Mesendoderm (in vitro differentiated cells): ENCODE measurements at regions not wholly inside any gene's neighbourhood (a gene's known extent, or its start where the extent isn't known, plus 50 kb on each side); places are given as distances from the start of the nearest gene placed in this dataset.

ENCODE experiments used
- DNase-seq: peaks from one replicate; pipeline ENCODE4 v3.0.0; 2013
- H2AK5ac ChIP-seq: 2 replicates; pipeline ENCODE4 v1.6.1; 2013; ENCODE audit warnings: low read length, inconsistent platforms
- H2BK120ac ChIP-seq: 2 replicates; pipeline ENCODE4 v1.6.1; 2013; ENCODE audit warnings: low read depth, mild to moderate bottlenecking, low read length, moderate library complexity, mixed read lengths
- H2BK15ac ChIP-seq: replicated peaks from 2 replicates; pipeline ENCODE4 v1.6.1; 2013; ENCODE audit warnings: low read depth, mild to moderate bottlenecking, moderate library complexity
- H2BK5ac ChIP-seq: 2 replicates; pipeline ENCODE4 v1.6.1; 2013; ENCODE audit warnings: low read length, inconsistent platforms
- H3K18ac ChIP-seq: 2 replicates; pipeline ENCODE4 v1.6.1; 2013; ENCODE audit warnings: mild to moderate bottlenecking, low read length, mixed read lengths
- H3K23ac ChIP-seq: one replicate; pipeline ENCODE4 v1.6.1; 2013; ENCODE audit warnings: low read length
- H3K27ac ChIP-seq: 2 replicates; pipeline ENCODE4 v1.5.1; 2013; ENCODE audit warnings: low read depth, mild to moderate bottlenecking, inconsistent platforms, low read length, moderate library complexity
- H3K27me3 ChIP-seq: 2 replicates; pipeline ENCODE4 v1.6.1; 2013; ENCODE audit warnings: low read length, control low read depth, mild to moderate bottlenecking, inconsistent platforms; ENCODE audit not compliant: insufficient read depth, poor library complexity
- H3K36me3 ChIP-seq: 2 replicates; pipeline ENCODE4 v1.6.1; 2013; ENCODE audit warnings: low read length, inconsistent platforms; ENCODE audit not compliant: control insufficient read depth, insufficient read depth
- H3K4ac ChIP-seq: one replicate; pipeline ENCODE4 v1.6.1; 2013; ENCODE audit warnings: low read depth, mild to moderate bottlenecking, low read length, moderate library complexity
- H3K4me1 ChIP-seq: 2 replicates; pipeline ENCODE4 v1.6.1; 2013; ENCODE audit warnings: low read depth, low read length, inconsistent platforms; ENCODE audit not compliant: control insufficient read depth
- H3K4me2 ChIP-seq: 2 replicates; pipeline ENCODE4 v1.6.1; 2013; ENCODE audit warnings: low read length
- H3K4me3 ChIP-seq: 2 replicates; pipeline ENCODE4 v1.5.1; 2013; ENCODE audit warnings: mild to moderate bottlenecking, low read length
- H3K56ac ChIP-seq: one replicate; pipeline ENCODE4 v1.6.1; 2013; ENCODE audit warnings: low read length
- H3K79me1 ChIP-seq: 2 replicates; pipeline ENCODE4 v1.6.1; 2013; ENCODE audit warnings: low read length, inconsistent platforms
- H3K79me2 ChIP-seq: 2 replicates; pipeline ENCODE4 v1.6.1; 2013; ENCODE audit warnings: mild to moderate bottlenecking, low read length; ENCODE audit not compliant: control insufficient read depth, insufficient read depth
- H3K9ac ChIP-seq: 2 replicates; pipeline ENCODE4 v1.6.1; 2013; ENCODE audit warnings: low read length, inconsistent platforms
- H4K5ac ChIP-seq: one replicate; pipeline ENCODE4 v1.6.1; 2013; ENCODE audit warnings: low read length
- H4K8ac ChIP-seq: one replicate; pipeline ENCODE4 v1.6.1; 2013; ENCODE audit warnings: low read depth, mild to moderate bottlenecking, control low read depth, low read length, moderate library complexity
- WGBS: extraction: QIAGEN DNeasy Blood & Tissue Kit; methylation state at CpG from one replicate; pipeline ENCODE4 v1.1.7; 2013; ENCODE audit warnings: low lambda C conversion rate, missing lambda C conversion rate; ENCODE audit not compliant: insufficient coverage; ENCODE audit errors: extremely low coverage; 5-methylcytosine and 5-hydroxymethylcytosine counted together

DNA sequence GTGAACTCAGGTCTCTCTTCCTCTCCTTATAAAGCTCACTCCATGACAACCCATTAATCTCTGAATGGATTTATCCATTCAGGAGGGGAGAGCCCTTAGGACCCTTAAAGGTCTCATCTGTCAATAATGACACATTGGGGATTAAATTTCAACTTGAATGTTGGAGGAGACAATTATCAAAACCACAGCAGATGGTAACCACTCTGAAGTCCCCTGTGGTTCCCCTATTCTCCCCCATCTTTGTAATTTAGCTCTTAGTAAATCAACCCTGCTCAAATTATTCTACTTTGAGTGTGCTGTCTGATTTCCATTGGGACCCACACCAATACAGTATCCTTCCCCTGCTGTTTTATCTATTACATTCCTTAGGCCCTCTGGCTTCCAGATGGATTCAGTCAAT lies 72.0 kb upstream of the RAI14 start:
- Histone ChIP-seq H3K56ac (no peak overlapping the region), H3K18ac (no peak overlapping the region), H3K4me3 (no peak overlapping the region), H3K79me2 (no peaks in the 10 kb centered on the region), H3K36me3 (no peaks in the 10 kb centered on the region), H2BK15ac (no peak overlapping the region), H2BK120ac (no peak overlapping the region), H3K27ac (no peak overlapping the region), H4K5ac (no peak overlapping the region), H3K79me1 (no peaks in the 10 kb centered on the region), H2BK5ac (no peak overlapping the region), H3K9ac (no peak overlapping the region), H3K27me3 (no peaks in the 10 kb centered on the region), H3K4ac (no peak overlapping the region), H3K4me2 (no peak overlapping the region), H4K8ac (no peak overlapping the region), H3K23ac (no peak overlapping the region), H2AK5ac (no peak overlapping the region), H3K4me1 (peaks cover 4% of the 10 kb centered on the region)
- no peak for DNase-seq

DNA sequence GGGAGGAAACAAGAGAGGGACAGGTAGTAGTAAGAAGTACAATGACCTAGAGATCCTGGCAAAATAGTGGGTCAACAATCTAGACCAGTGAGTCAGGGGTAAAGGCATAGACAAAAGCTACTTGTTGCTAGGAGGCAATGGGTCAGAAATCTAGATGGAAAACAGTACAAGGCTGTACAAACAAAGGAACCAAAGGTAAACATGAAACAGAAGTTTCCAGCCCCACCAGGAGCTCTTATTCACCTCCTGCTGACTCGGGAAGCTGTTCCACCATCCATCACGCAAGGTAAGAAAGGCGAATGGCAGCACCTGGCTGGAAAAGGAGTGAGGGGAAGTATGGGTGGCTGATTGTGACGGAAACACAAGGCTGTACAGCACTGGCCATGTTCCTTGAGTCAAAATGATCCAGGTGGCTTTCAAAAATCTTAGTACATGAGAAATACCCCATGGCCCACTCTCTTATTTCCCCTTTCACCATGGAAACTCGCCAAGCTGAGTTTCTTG lies 70.5 kb upstream of the RAI14 start:
- Histone ChIP-seq H4K5ac (no peak overlapping the region), H3K4me2 (no peak overlapping the region), H2BK120ac (no peak overlapping the region), H3K36me3 (no peaks in the 10 kb centered on the region), H2BK5ac (no peak overlapping the region), H3K79me2 (no peaks in the 10 kb centered on the region), H2AK5ac (no peak overlapping the region), H2BK15ac (no peak overlapping the region), H3K4me3 (no peak overlapping the region), H3K27ac (no peak overlapping the region), H3K79me1 (no peaks in the 10 kb centered on the region), H3K9ac (no peak overlapping the region), H3K56ac (no peak overlapping the region), H3K27me3 (no peaks in the 10 kb centered on the region), H3K4ac (no peak overlapping the region), H3K4me1 (peaks cover 4% of the 10 kb centered on the region), H3K23ac (no peak overlapping the region), H3K18ac (peak overlapping the region; percentile 19), H4K8ac (no peak overlapping the region)
- no CpG with 5 or more reads among the region's 5 CpGs for whole genome bisulfite sequencing
- DNase-seq, result no peak

DNA sequence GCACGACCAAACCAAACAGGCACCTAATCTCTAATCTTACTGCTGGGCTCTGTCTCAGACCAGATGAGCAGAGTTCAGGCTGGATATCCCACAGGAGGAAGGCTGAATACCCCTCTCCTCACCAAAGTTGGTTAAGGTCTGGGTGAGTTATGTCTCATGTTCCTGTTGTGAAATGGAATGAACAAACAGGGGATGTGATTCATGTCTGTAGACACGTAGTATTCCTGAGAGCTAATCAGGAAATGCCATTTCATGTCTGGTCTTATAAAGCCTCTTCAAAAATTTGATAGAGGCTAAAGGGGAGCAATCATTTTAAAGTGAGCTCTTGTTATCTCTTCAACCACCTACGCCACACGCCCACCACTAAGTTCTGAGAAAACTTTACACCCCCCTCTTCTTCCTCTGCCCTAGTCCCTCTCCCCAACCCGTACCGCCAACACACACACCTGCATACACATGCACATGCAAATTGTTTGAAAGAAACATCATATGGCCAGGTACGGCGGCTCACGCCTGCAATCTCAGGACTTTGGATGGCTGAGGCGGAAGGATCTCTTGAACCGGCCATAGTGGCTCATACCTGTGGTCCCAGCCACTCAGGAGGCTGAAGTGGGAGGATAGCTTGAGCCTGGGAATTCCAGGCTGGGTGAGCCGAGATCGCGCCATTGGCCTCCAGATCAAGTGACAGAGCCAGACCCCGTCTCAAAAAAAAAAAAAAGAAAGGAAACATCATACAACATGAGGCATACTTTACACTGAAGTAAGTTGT lies 69.8 kb upstream of the RAI14 start:
- H3K4ac ChIP-seq, result peak overlapping the region; percentile 85
- H3K27ac ChIP-seq, result no peak overlapping the region
- no peak overlapping the region for H2BK15ac ChIP-seq
- H2BK5ac ChIP-seq, result no peak overlapping the region
- no peak overlapping the region for H3K4me3 ChIP-seq
- H4K5ac ChIP-seq, result no peak overlapping the region
- peaks cover 4% of the 10 kb centered on the region for H3K4me1 ChIP-seq
- WGBS, result no CpG with 5 or more reads among the region's 15 CpGs
- H3K36me3 ChIP-seq, result no peaks in the 10 kb centered on the region
- no peaks in the 10 kb centered on the region for H3K79me2 ChIP-seq
- H3K56ac ChIP-seq, result peak overlapping the region; percentile 12
- H3K27me3 ChIP-seq, result no peaks in the 10 kb centered on the region
- no peak overlapping the region for H2AK5ac ChIP-seq
- H3K4me2 ChIP-seq, result no peak overlapping the region
- no peak overlapping the region for H3K23ac ChIP-seq
- no peaks in the 10 kb centered on the region for H3K79me1 ChIP-seq
- no peak overlapping the region for H3K9ac ChIP-seq
- no peak overlapping the region for H4K8ac ChIP-seq
- no peak for DNase-seq
- peak overlapping the region; percentile 19 for H3K18ac ChIP-seq
- H2BK120ac ChIP-seq, result no peak overlapping the region

GRCh38 chr5:34587355-34588241 lies 68.5 kb upstream of the RAI14 start:
- H3K23ac ChIP-seq, result no peak overlapping the region
- no peak overlapping the region for H3K4me3 ChIP-seq

GRCh38 chr5:34589832-34590231 lies 66.3 kb upstream of the RAI14 start:
- no peaks in the 10 kb centered on the region for H3K27me3 ChIP-seq
- no peak overlapping the region for H3K18ac ChIP-seq
- no peak overlapping the region for H4K8ac ChIP-seq
- no peak overlapping the region for H2AK5ac ChIP-seq
- no peak overlapping the region for H3K23ac ChIP-seq
- H2BK120ac ChIP-seq, result no peak overlapping the region
- H3K56ac ChIP-seq, result no peak overlapping the region
- no peaks in the 10 kb centered on the region for H3K36me3 ChIP-seq
- no peak overlapping the region for H3K4ac ChIP-seq
- H3K79me1 ChIP-seq, result no peaks in the 10 kb centered on the region
- H3K27ac ChIP-seq, result no peak overlapping the region
- H2BK5ac ChIP-seq, result no peak overlapping the region
- no peak overlapping the region for H3K9ac ChIP-seq
- H3K4me2 ChIP-seq, result no peak overlapping the region
- no peak overlapping the region for H2BK15ac ChIP-seq
- H3K79me2 ChIP-seq, result no peaks in the 10 kb centered on the region
- WGBS, result no CpG with 5 or more reads among the region's 2 CpGs
- peaks cover 4% of the 10 kb centered on the region for H3K4me1 ChIP-seq
- DNase-seq, result no peak
- H4K5ac ChIP-seq, result no peak overlapping the region
- no peak overlapping the region for H3K4me3 ChIP-seq

More at GRCh38 chr5:34587355-34588241, 68.5 kb upstream of the RAI14 start:
- Histone ChIP-seq H3K79me2 (no peaks in the 10 kb centered on the region), H3K4me1 (peaks cover 4% of the 10 kb centered on the region), H3K79me1 (no peaks in the 10 kb centered on the region), H2BK15ac (no peak overlapping the region), H3K36me3 (no peaks in the 10 kb centered on the region), H3K27ac (peak overlapping the region; percentile 29), H3K27me3 (no peaks in the 10 kb centered on the region), H3K18ac (no peak overlapping the region), H3K4ac (no peak overlapping the region), H3K56ac (peak overlapping the region; percentile 29), H4K8ac (no peak overlapping the region), H4K5ac (no peak overlapping the region), H3K9ac (no peak overlapping the region), H2BK120ac (no peak overlapping the region), H3K4me2 (no peak overlapping the region), H2BK5ac (no peak overlapping the region), H2AK5ac (no peak overlapping the region)
- peak; percentile 82 for DNase-seq
- WGBS, result no CpG with 5 or more reads among the region's 6 CpGs
